HG02852 (cell line): ENCODE measurements at regions not wholly inside any gene's neighbourhood (a gene's known extent, or its start where the extent isn't known, plus 50 kb on each side); places are given as distances from the start of the nearest gene placed in this dataset.

Source experiments
- ATAC-seq: cut with Tn5 transposase; IDR thresholded peaks from one replicate; pipeline ENCODE4 v1.9.1; 2021; ENCODE audit warnings: mild to moderate bottlenecking, moderate library complexity; ENCODE audit not compliant: unreplicated experiment

- no peak for ATAC-seq
Observed at GRCh38 chr6:150711061-150711460, 111.4 kb downstream of the PLEKHG1 start.

- no peak for ATAC-seq
Observed at GRCh38 chr6:150711584-150712504, 112.2 kb downstream of the PLEKHG1 start.

GRCh38 chr6:150712505-150713252, 113.0 kb downstream of the PLEKHG1 start:
- ATAC-seq, result no peak

- no peak for ATAC-seq
Observed at GRCh38 chr6:150713487-150713886, 113.8 kb downstream of the PLEKHG1 start.

- no peak for ATAC-seq
Observed at GRCh38 chr6:150713931-150714330, 114.2 kb downstream of the PLEKHG1 start.

GRCh38 chr6:150715133-150715532, 115.4 kb downstream of the PLEKHG1 start:
- no peak for ATAC-seq

- ATAC-seq, result no peak
Observed at GRCh38 chr6:150717419-150717818, 117.7 kb downstream of the PLEKHG1 start.

- no peak for ATAC-seq
Observed at GRCh38 chr6:150719099-150719766, 119.5 kb downstream of the PLEKHG1 start.

- no peak for ATAC-seq
Observed at GRCh38 chr6:150719831-150720230, 120.1 kb downstream of the PLEKHG1 start.

GRCh38 chr6:150720774-150721233, 121.1 kb downstream of the PLEKHG1 start:
- ATAC-seq, result peak; percentile 98

GRCh38 chr6:150721418-150722266, 122.0 kb downstream of the PLEKHG1 start:
- ATAC-seq, result no peak

- no peak for ATAC-seq
Observed at GRCh38 chr6:150722614-150723344, 123.1 kb downstream of the PLEKHG1 start.

GRCh38 chr6:150723345-150723658, 123.6 kb downstream of the PLEKHG1 start:
- no peak for ATAC-seq

- no peak for ATAC-seq
Observed at GRCh38 chr6:150723857-150724256, 124.2 kb downstream of the PLEKHG1 start.

GRCh38 chr6:150725795-150726194, 126.1 kb downstream of the PLEKHG1 start:
- ATAC-seq, result no peak

- no peak for ATAC-seq
Observed at GRCh38 chr6:150729188-150729748, 129.6 kb downstream of the PLEKHG1 start.

GRCh38 chr6:150730801-150731457, 131.2 kb downstream of the PLEKHG1 start:
- ATAC-seq, result no peak

- no peak for ATAC-seq
Observed at GRCh38 chr6:150732765-150733539, 132.6 kb upstream of the MTHFD1L start.
